ENCODE measurements at regions not wholly inside any gene's neighbourhood (a gene's known extent, or its start where the extent isn't known, plus 50 kb on each side); places are given as distances from the start of the nearest gene placed in this dataset.

- DNase-seq = no peak
Measured at GRCh38 chr17:79365836-79366770, 244.7 kb downstream of the RBFOX3 start.

GRCh38 chr17:79365351-79365750 is 245.5 kb downstream of the RBFOX3 start:
- DNase-seq = no peak

- DNase-seq = no peak
Measured at GRCh38 chr17:79364315-79365094, 246.3 kb downstream of the RBFOX3 start.

GRCh38 chr17:79363552-79364275 is 247.1 kb downstream of the RBFOX3 start:
- DNase-seq = no peak

GRCh38 chr17:79362772-79363305 is 248.0 kb downstream of the RBFOX3 start:
- DNase-seq = no peak

GRCh38 chr17:79361873-79362771 is 248.7 kb downstream of the RBFOX3 start:
- peak in 1 of 2 donors; percentile 10 for DNase-seq

GRCh38 chr17:79361221-79361734 is 249.6 kb downstream of the RBFOX3 start:
- no peak for DNase-seq

GRCh38 chr17:79360196-79360595 is 250.7 kb downstream of the RBFOX3 start:
- DNase-seq = no peak

GRCh38 chr17:79356839-79357447 is 253.9 kb downstream of the RBFOX3 start:
- DNase-seq = no peak

- DNase-seq = no peak
Measured at GRCh38 chr17:79355165-79355564, 255.7 kb downstream of the RBFOX3 start.

GRCh38 chr17:79354173-79354820 is 256.6 kb downstream of the RBFOX3 start:
- DNase-seq = no peak

GRCh38 chr17:79353548-79353947 is 257.3 kb downstream of the RBFOX3 start:
- DNase-seq = no peak

- no peak for DNase-seq
Measured at GRCh38 chr17:79353016-79353415, 257.8 kb downstream of the RBFOX3 start.

GRCh38 chr17:79350533-79350932 is 260.3 kb downstream of the RBFOX3 start:
- DNase-seq = no peak

- no peak for DNase-seq
Measured at GRCh38 chr17:79349506-79350400, 261.1 kb downstream of the RBFOX3 start.

- DNase-seq = no peak
Measured at GRCh38 chr17:79342376-79342775, 267.8 kb downstream of the ENGASE start.

GRCh38 chr17:79341816-79342215 is 267.2 kb downstream of the ENGASE start:
- DNase-seq = no peak

- no peak for DNase-seq
Measured at GRCh38 chr17:79341222-79341780, 266.7 kb downstream of the ENGASE start.
